HFF-Myc (cell line): ENCODE measurements at regions not wholly inside any gene's neighbourhood (a gene's known extent, or its start where the extent isn't known, plus 50 kb on each side); places are given as distances from the start of the nearest gene placed in this dataset.
A peak's percentile ranks its signal among the peaks of the same experiment; 100 is the strongest.

Source experiments
- DNase-seq: peaks from one replicate; pipeline ENCODE4 v3.0.0-alpha.2; 2011; ENCODE audit warnings: low read depth; ENCODE audit errors: extremely low read depth
- H3K4me3 ChIP-seq: replicated peaks from 2 replicates; pipeline ENCODE4 v1.5.1; 2011; ENCODE audit warnings: low read depth, mild to moderate bottlenecking, control low read depth, low read length
- TF ChIP-seq, protein P1 (sequence below): IDR thresholded peaks from 2 replicates; pipeline ENCODE4 v1.5.1; 2012; ENCODE audit warnings: mild to moderate bottlenecking, low read depth, low read length, control low read depth; ENCODE audit errors: missing control alignments

DNA sequence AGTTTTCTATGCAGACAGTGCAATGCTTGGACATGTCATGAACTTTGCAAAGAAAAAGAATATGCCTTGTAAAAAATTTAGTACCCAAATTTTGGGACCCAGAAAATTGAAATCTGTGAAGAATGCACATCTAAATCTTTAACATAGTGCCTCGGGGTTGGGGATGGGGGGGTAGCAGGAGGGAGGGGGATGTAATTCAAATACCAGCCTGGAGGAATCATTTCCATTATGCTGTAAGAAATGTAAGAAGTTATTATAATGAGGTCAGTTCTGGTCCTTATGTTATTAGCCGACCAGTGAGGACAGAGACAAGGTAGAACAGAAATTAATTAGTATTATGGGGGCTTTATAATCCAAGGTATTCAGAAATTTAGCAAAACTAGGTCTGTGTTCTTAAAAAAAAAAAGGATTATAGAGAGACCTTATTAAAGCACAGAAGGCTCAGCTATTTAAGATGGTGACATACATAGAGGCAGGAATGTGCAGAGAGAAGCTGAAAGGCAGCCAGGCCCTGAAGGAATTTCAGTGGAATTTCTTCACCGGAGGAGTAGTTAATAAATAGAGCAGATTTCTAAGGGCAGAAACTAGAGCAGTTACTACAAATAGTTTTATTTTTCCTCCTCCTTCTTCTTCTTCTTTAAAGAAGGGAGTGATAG, 89.0 kb upstream of the RBMS1 start:
- H3K4me3 ChIP-seq = no peak overlapping the region
- TF ChIP-seq, protein P1, sequence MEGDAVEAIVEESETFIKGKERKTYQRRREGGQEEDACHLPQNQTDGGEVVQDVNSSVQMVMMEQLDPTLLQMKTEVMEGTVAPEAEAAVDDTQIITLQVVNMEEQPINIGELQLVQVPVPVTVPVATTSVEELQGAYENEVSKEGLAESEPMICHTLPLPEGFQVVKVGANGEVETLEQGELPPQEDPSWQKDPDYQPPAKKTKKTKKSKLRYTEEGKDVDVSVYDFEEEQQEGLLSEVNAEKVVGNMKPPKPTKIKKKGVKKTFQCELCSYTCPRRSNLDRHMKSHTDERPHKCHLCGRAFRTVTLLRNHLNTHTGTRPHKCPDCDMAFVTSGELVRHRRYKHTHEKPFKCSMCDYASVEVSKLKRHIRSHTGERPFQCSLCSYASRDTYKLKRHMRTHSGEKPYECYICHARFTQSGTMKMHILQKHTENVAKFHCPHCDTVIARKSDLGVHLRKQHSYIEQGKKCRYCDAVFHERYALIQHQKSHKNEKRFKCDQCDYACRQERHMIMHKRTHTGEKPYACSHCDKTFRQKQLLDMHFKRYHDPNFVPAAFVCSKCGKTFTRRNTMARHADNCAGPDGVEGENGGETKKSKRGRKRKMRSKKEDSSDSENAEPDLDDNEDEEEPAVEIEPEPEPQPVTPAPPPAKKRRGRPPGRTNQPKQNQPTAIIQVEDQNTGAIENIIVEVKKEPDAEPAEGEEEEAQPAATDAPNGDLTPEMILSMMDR = no peak
- peak; percentile 21 for DNase-seq

DNA sequence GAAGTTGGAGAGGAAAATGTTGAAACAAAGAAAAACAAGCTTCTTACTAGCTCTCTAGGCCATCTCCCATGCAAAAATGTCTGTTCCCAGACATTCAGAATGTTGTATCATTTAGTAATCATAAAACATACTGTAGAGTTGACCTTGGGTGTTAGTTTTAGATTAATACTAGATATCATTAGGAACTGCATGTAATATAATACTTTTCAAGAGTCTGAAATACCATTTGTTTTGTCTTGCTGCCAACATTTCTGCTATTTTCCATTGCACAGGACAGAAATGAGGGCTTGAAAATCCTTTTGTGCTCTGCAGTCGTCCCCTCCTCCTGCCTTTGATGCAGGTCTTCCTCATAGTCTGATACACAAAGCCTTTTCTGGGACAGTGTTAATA, 89.5 kb upstream of the RBMS1 start:
- no peak for DNase-seq
- H3K4me3 ChIP-seq = no peak overlapping the region
- TF ChIP-seq, protein P1 = no peak

DNA sequence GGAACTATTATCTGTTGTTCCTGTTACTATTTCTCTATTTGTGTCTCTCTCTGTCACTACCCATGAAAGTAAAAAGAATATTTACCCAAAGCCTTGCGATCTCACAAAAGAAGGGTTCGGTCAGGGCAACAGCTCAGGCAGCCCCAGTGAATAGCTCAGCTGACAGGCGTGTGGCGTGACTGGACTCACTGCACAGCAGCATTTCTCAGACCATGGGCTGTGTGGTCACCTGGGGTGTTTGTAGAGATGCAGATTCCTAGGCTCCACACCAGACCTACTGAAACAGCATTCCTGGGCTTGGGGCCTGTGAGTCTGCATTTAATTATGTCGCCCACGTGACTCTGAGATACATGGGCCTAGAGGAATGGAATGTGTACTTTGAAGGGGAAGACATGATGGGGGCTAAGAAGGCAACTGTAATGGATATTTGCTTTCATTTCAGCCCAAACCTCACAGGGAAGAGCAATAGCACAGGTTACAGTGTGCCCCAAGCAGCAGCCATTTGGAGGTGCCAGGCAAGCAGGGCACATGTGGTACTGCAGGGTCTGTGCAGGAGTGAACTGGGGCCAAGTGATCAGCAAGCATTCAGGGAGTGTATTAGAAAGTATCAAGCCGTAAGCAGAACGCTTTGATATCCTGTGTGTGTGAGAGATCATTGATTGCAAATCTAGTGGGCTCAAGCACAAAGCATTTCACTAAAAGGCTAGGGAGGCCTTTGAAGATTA, 90.4 kb upstream of the RBMS1 start:
- DNase-seq = no peak
- H3K4me3 ChIP-seq = no peak overlapping the region
- TF ChIP-seq, protein P1 = no peak

DNA sequence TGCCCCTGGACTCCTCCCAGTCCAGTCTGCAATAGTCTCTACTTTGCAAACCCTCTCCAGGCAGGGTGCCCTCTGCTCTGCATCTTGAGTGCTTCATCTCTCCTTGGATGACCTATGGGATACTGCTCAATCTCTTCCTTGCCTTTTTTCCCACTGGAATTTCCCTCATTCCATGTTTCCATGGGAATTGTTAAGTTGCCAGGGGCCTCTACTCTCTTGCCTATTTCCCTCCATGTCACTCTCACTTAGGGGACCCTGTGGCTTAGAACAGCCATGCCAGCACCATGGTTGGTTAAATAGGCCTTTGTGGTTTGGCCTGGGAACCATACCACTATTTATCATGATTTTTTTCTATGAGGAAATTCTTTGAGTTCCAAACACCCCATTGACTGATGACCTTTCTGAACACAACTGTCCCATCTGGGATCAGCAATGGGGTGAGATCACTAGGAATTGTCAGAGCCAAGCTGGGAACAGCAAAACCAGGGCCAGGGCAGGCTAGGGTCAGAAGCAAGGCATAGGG, 91.4 kb upstream of the RBMS1 start:
- no peak for DNase-seq
- H3K4me3 ChIP-seq = no peak overlapping the region
- TF ChIP-seq, protein P1 = no peak

DNA sequence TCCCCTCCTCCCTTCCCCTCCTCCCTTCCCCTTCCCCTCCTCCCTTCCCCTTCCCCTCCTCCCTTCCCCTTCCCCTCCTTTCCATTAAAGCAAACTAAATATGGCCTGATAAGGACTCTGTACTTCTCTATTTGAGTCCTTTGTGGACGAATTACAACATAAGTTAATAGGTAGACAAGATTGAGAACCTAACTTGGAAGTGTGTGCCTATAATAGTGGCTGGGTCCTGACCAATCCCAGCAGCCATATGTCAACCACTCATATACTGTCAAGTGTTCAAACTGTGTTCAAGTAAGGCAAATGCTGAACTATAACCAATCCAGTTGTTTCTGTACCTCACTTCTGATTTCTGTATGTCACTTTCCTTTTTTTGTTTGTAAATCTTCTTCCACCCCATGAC, 97.1 kb upstream of the RBMS1 start:
- DNase-seq = no peak

DNA sequence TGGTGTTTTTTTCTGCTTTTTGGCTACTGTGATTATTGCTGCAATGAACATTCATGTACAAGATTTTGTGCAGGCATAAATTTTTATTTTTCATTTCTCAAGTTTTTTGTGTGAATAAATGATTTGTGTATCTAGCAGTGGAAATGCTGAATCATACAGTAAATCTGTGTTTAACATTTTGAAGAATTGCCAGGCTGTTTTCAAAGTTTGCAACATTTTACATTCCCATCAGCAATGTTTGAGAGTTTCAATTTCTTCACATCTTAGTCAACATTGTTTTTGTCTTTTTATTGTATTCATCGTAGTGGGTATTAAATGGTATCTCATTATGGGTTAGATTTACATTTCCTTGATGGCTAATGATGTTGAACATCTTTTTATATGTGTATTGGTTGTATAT, 98.8 kb upstream of the RBMS1 start:
- no peak for DNase-seq
- TF ChIP-seq, protein P1 = no peak
- no peak overlapping the region for H3K4me3 ChIP-seq

More for the DNA sequence above, 97.1 kb upstream of the RBMS1 start:
- TF ChIP-seq, protein P1 = no peak
- no peak overlapping the region for H3K4me3 ChIP-seq
